ENCODE measurements at regions not wholly inside any gene's neighbourhood (a gene's known extent, or its start where the extent isn't known, plus 50 kb on each side); places are given as distances from the start of the nearest gene placed in this dataset.

- Histone ChIP-seq H3K9me3 (ENCODE audit: low read depth, low read length, poor library complexity, severe bottlenecking) (peaks cover 17% of the 10 kb centered on the region), H3K27me3 (replicated peaks; ENCODE audit: insufficient read depth, low read depth, low read length, poor library complexity) (no peaks in the 10 kb centered on the region), H3K27ac (ENCODE audit: low read depth, low read length, poor library complexity, severe bottlenecking) (no peak overlapping the region), H3K36me3 (ENCODE audit: insufficient read depth, low read length, poor library complexity, severe bottlenecking) (no peaks in the 10 kb centered on the region), H3K4me3 (ENCODE audit: low read depth, low read length, poor library complexity, severe bottlenecking) (no peak overlapping the region), H3K4me1 (ENCODE audit: insufficient read depth, low read length, poor library complexity, severe bottlenecking) (no peaks in the 10 kb centered on the region)
- CTCF ChIA-PET, result no interaction called here
- POLR2A ChIA-PET (ENCODE audit: low non-redundant PET), result no interaction called here
- BruUV-seq (replicated peaks), result no TSS peak
- DNase-seq (ENCODE audit: low spot score), result no peak
- intact Hi-C loops (cut with micrococcal nuclease; ENCODE audit: unreplicated experiment), result no loop called here
- TF ChIP-seq EZH2 (IDR thresholded peaks at IDR 0.05; ENCODE audit: borderline replicate concordance, low read depth, low read length, poor library complexity, severe bottlenecking) (no peak), CTCF (conservative IDR thresholded peaks at IDR 0.05; ENCODE audit: low read depth, low read length) (no peak)
These were observed 70.6 kb upstream of the GRB10 start for GRCh38 chr7:50853311-50853710.

- Histone ChIP-seq H3K27me3 (replicated peaks; ENCODE audit: insufficient read depth, low read depth, low read length, poor library complexity) (no peaks in the 10 kb centered on the region), H3K9me3 (ENCODE audit: low read depth, low read length, poor library complexity, severe bottlenecking) (peaks cover 17% of the 10 kb centered on the region), H3K27ac (ENCODE audit: low read depth, low read length, poor library complexity, severe bottlenecking) (no peak overlapping the region), H3K4me1 (ENCODE audit: insufficient read depth, low read length, poor library complexity, severe bottlenecking) (no peaks in the 10 kb centered on the region), H3K4me3 (ENCODE audit: low read depth, low read length, poor library complexity, severe bottlenecking) (no peak overlapping the region), H3K36me3 (ENCODE audit: insufficient read depth, low read length, poor library complexity, severe bottlenecking) (no peaks in the 10 kb centered on the region)
- BruUV-seq (replicated peaks), result no TSS peak
- intact Hi-C loops (cut with micrococcal nuclease; ENCODE audit: unreplicated experiment), result no loop called here
- DNase-seq (ENCODE audit: low spot score), result no peak
- POLR2A ChIA-PET (ENCODE audit: low non-redundant PET), result no interaction called here
- TF ChIP-seq EZH2 (IDR thresholded peaks at IDR 0.05; ENCODE audit: borderline replicate concordance, low read depth, low read length, poor library complexity, severe bottlenecking), result no peak
- TF ChIP-seq CTCF (conservative IDR thresholded peaks at IDR 0.05; ENCODE audit: low read depth, low read length), result no peak
- CTCF ChIA-PET, result no interaction called here
These were observed 70.2 kb upstream of the GRB10 start for GRCh38 chr7:50852901-50853300.

GRCh38 chr7:50851891-50852290 is 69.2 kb upstream of the GRB10 start:
- CTCF ChIA-PET, result interaction anchor here (0.7 kb wide), 1 partner anchor 447 kb away, joined by 3 read pairs; no protein-coding TSS in a partner anchor
- H3K9me3 ChIP-seq (ENCODE audit: low read depth, low read length, poor library complexity, severe bottlenecking), result peaks cover 18% of the 10 kb centered on the region
- H3K36me3 ChIP-seq (ENCODE audit: insufficient read depth, low read length, poor library complexity, severe bottlenecking), result no peaks in the 10 kb centered on the region
- no TSS peak for BruUV-seq (replicated peaks)
- no peak overlapping the region for H3K27ac ChIP-seq (ENCODE audit: low read depth, low read length, poor library complexity, severe bottlenecking)
- TF ChIP-seq CTCF (conservative IDR thresholded peaks at IDR 0.05; ENCODE audit: low read depth, low read length), result no peak
- TF ChIP-seq EZH2 (IDR thresholded peaks at IDR 0.05; ENCODE audit: borderline replicate concordance, low read depth, low read length, poor library complexity, severe bottlenecking), result no peak
- H3K4me1 ChIP-seq (ENCODE audit: insufficient read depth, low read length, poor library complexity, severe bottlenecking), result no peaks in the 10 kb centered on the region
- intact Hi-C loops (cut with micrococcal nuclease; ENCODE audit: unreplicated experiment), result no loop called here
- no peak for DNase-seq (ENCODE audit: low spot score)
- no peak overlapping the region for H3K4me3 ChIP-seq (ENCODE audit: low read depth, low read length, poor library complexity, severe bottlenecking)
- POLR2A ChIA-PET (ENCODE audit: low non-redundant PET), result no interaction called here
- no peaks in the 10 kb centered on the region for H3K27me3 ChIP-seq (replicated peaks; ENCODE audit: insufficient read depth, low read depth, low read length, poor library complexity)
